Right ventricle myocardium inferior (tissue), 1 donor: ENCODE measurements at regions not wholly inside any gene's neighbourhood (a gene's known extent, or its start where the extent isn't known, plus 50 kb on each side); places are given as distances from the start of the nearest gene placed in this dataset.

Experiments used
- ATAC-seq: fragments of 200-7000 bp; cut with Tn5 transposase; one replicate; pipeline ENCODE4 v1.9.1; 2020; ENCODE audit warnings: mild to moderate bottlenecking, moderate library complexity
- DNase-seq: peaks from one replicate; pipeline ENCODE4 v3.0.0; 2021; ENCODE audit errors: missing footprints
- intact Hi-C: fragments of 100-400 bp; cut with DNase I; formaldehyde crosslinking; loops from one replicate; pipeline ENCODE4 v1.11.0; 2022
- donor health status: DM: no; HTN: yes; CAD: no; lungs with severe emphysema.

- intact Hi-C loops: no loop called here
- ATAC-seq (no peak), DNase-seq (no peak)
These were observed 638.8 kb downstream of the PLOD2 start for GRCh38 chr3:145522179-145522578.

GRCh38 chr3:145522893-145523651, 637.9 kb downstream of the PLOD2 start:
- no peak for DNase-seq
- intact Hi-C loops: no loop called here
- peak; percentile 46 for ATAC-seq

- no peak for DNase-seq
- intact Hi-C loops: no loop called here
- ATAC-seq: no peak
These were observed 629.4 kb downstream of the PLOD2 start for GRCh38 chr3:145531548-145531947.

GRCh38 chr3:145533696-145534095, 627.3 kb downstream of the PLOD2 start:
- DNase-seq (no peak), ATAC-seq (no peak)
- intact Hi-C loops: no loop called here

GRCh38 chr3:145536461-145536860, 624.5 kb downstream of the PLOD2 start:
- intact Hi-C loops: no loop called here
- ATAC-seq: no peak
- DNase-seq: no peak

GRCh38 chr3:145550522-145550921, 610.5 kb downstream of the PLOD2 start:
- no peak for DNase-seq
- ATAC-seq: no peak
- intact Hi-C loops: no loop called here

- intact Hi-C loops: no loop called here
- DNase-seq (no peak), ATAC-seq (peak; percentile 79)
These were observed 603.6 kb downstream of the PLOD2 start for GRCh38 chr3:145557405-145557804.

- intact Hi-C loops: no loop called here
- no peak for ATAC-seq
These were observed 582.5 kb downstream of the PLOD2 start for GRCh38 chr3:145578471-145578870.

GRCh38 chr3:145581694-145582093, 579.3 kb downstream of the PLOD2 start:
- no peak for DNase-seq
- no peak for ATAC-seq
- intact Hi-C loops: no loop called here

More at GRCh38 chr3:145578471-145578870, 582.5 kb downstream of the PLOD2 start:
- no peak for DNase-seq

- ATAC-seq (no peak), DNase-seq (no peak)
- intact Hi-C loops: no loop called here
These were observed 556.1 kb downstream of the PLOD2 start for GRCh38 chr3:145604851-145605250.

GRCh38 chr3:145620002-145620401, 541.0 kb downstream of the PLOD2 start:
- intact Hi-C loops: no loop called here
- no peak for DNase-seq
- no peak for ATAC-seq

GRCh38 chr3:145620486-145620885, 540.5 kb downstream of the PLOD2 start:
- ATAC-seq (no peak), DNase-seq (no peak)
- intact Hi-C loops: no loop called here

- no peak for ATAC-seq
- DNase-seq: no peak
These were observed 537.6 kb downstream of the PLOD2 start for GRCh38 chr3:145623349-145623748.

GRCh38 chr3:145628211-145628610, 532.8 kb downstream of the PLOD2 start:
- DNase-seq (no peak), ATAC-seq (no peak)
- intact Hi-C loops: no loop called here

More at GRCh38 chr3:145623349-145623748, 537.6 kb downstream of the PLOD2 start:
- intact Hi-C loops: no loop called here

- DNase-seq: no peak
- intact Hi-C loops: no loop called here
- no peak for ATAC-seq
These were observed 523.9 kb downstream of the PLOD2 start for GRCh38 chr3:145637105-145637504.

GRCh38 chr3:145639003-145639606, 521.9 kb downstream of the PLOD2 start:
- no peak for ATAC-seq
- intact Hi-C loops: no loop called here
- DNase-seq: no peak

GRCh38 chr3:145639875-145640274, 521.1 kb downstream of the PLOD2 start:
- no peak for ATAC-seq
- intact Hi-C loops: no loop called here
- no peak for DNase-seq

GRCh38 chr3:145648396-145648795, 512.6 kb downstream of the PLOD2 start:
- intact Hi-C loops: no loop called here
- ATAC-seq (no peak), DNase-seq (no peak)

GRCh38 chr3:145649368-145649887, 511.6 kb downstream of the PLOD2 start:
- DNase-seq (no peak), ATAC-seq (no peak)
- intact Hi-C loops: no loop called here

- intact Hi-C loops: no loop called here
- DNase-seq: no peak
- no peak for ATAC-seq
These were observed 510.8 kb downstream of the PLOD2 start for GRCh38 chr3:145650170-145650569.
